ENCODE measurements at regions not wholly inside any gene's neighbourhood (a gene's known extent, or its start where the extent isn't known, plus 50 kb on each side); places are given as distances from the start of the nearest gene placed in this dataset.
"Not testable (repeated sequence)": the region's sequence is repeated elsewhere in the genome, so short reads cannot be mapped to it uniquely, and the experiment has no call there.

DNA sequence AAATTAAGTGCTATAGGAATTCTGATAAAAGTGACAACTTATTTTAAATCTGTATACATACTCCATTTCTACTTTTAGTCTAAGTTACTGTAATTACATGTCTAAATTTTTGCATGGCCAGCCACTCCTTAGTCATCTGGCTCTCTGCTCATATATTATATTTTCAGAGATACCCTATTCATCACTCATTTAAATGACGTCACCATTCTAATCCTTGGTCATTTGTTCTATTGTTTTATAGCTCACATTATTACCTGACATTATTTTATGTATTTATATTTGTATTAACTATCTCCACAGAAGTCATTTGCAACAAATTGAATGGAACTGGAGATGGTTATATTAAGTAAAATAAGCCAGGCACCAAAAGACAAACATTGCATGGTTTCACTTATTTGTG is 179.6 kb upstream of the CXorf51A start:
- intact Hi-C loops (cut with DNase I), result no loop called here
- DNase-seq, result no peak

DNA sequence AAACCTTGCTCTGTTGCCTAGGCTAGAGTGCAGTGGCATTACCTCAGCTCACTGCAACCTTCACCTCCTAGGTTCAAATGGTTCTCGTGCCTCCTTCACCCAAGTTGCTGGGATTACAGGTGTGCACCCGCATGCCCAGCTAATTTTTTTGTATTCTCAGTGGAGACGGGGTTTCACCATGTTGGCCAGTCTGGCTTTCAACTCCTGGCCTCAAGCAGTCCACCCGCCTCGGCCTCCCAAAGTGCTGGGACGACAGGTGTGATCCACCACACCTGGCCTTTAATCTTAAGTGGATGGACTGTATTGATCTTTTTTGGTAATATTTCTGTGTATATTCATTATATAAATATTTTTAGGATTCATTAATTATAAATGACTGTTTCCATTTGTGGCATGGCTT is 158.7 kb upstream of the CXorf51A start:
- DNase-seq, result no peak
- intact Hi-C loops (cut with DNase I), result no loop called here

DNA sequence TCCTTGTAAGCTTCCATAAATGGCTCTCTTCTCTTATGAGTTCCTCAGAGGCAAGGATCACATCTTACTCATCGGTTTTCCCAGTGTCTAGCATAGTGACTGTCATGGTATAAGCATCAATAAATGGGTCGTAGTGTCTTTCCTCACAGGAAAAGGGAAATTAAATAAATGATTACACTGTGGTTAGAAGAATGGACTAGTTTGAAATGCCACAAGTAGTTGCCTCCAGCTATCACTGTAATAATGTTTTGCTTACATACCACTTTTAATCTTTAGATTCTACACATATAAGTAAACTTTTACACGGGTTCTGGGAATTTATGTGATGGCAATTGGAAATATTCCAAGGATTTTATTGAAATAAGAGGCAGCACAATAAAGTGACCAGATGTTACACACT is 152.8 kb upstream of the CXorf51A start:
- no peak for DNase-seq
- intact Hi-C loops (cut with DNase I), result no loop called here

DNA sequence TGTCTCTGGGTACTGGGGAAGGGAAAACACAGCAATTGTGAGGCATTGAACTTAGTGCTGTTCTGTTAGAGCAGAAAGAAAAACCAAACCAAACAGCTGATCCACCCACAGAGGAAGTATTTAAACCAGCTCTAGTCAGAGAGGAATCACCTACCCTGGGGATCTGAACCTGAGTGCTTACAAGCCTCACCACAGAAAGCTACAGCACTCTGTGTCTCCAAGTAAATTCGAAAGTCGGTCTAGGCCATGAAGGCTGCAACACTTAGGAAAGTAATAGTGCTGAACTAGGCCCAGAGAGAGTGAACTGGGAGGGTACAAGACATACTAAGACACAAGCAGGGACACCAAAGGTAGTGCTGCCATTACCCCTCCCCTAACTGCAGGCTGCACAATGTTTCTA is 142.2 kb upstream of the CXorf51A start:
- DNase-seq, result no peak
- intact Hi-C loops (cut with DNase I), result no loop called here

DNA sequence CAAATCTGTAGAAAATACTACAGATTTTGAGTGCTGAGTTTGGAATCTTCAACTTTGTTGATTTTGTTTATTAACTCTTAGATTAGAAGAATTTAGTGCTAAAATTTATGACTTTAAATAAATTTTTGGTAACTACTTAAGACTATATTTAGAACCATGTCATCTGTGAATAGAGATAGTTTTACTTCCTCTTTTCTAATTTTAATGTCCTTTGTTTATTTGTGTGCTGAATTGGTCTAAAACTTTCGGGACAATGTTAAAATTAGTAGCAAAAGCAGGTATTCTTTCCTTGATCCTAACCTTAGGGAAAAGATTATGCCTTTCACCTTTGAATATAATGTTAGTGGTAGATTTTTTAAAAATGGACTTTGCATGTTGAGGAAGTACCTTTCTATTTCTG is 119.7 kb upstream of the CXorf51A start:
- no peak for DNase-seq
- intact Hi-C loops (cut with DNase I), result no loop called here

DNA sequence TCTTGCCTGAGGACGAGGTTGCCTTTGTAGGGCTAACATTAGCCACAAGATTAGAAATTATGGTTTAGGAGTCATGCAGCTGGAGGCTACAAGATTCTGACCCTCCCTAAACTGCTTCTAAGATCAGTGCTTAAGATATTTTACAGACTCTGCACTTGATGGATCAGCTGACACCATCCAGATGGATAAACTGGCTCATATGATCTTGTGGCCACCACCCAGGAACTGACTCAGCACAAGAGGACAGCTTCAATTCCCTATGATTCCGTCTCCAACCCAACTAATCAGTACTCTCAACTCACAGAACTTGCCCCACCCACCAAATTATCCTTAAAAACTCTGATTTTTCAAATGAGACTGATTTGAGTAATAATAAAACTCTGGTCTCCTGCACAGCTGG is 118.5 kb upstream of the CXorf51A start:
- DNase-seq, result peak in 3 of 42 donors; percentile 1 to 22 (median 1)
- intact Hi-C loops (cut with DNase I), result not testable (repeated sequence)

DNA sequence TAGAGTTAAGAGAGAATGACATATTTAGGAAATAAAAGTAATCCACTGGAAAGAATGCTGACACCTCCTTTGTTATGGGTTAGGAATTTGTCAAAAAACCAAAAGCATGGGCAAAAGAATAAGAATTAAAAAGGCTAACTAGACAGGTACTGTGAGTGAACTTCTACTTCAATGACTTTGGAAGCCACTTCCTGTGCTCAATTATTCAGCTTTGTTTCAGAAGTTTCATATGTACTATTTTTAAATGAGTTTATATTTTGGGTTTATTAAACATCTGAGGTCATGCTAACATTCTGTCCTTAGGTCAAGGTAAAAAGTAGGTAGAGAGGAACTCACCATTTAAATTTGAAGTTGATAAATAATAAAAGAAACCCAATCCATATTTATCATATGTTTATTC is 106.7 kb upstream of the CXorf51A start:
- intact Hi-C loops (cut with DNase I), result no loop called here

DNA sequence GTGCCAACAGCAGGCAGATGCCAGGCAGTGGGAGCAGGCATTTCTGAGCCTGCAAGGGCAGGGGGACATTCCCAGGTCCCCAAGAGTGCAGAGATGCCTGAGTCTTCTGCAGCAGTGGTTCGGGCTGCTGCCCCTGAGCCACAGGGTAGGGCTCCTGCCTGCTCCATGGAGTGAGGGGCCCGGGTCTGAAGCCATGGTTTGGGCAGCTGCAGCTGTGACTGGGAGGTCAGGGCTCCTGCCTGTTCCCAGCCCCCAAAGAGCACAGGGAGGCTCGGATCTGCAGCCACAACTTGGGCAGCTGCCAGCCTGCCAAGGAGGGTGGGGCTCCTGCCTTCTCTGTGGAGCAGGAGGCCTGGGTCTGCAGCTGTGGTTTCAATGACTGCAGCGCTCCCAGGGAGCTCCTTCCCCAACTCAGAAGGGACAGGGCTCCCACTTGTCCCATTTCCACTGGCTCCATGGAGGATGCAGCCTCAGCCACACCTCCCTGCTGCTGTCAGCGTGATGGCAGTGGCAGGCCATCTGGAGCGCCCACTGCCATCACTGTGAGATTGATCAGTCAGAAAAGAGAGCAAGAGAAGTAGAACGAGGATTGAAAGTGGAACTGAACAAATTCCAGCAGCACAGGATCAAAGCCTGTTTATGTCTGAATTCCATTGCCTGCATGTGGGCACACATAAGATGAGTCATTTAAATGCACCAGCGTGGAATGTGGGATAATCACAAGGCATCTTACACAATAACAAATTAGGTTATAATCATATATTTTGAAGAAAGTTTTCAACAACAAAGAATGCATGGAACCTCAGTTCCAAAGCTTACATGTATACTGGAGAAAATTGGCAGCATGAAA is 93.1 kb upstream of the CXorf51A start:
- intact Hi-C loops (cut with DNase I), result no loop called here
- peak in 1 of 42 donors; percentile 3 for DNase-seq

More for the DNA sequence above, 106.7 kb upstream of the CXorf51A start:
- DNase-seq, result no peak

DNA sequence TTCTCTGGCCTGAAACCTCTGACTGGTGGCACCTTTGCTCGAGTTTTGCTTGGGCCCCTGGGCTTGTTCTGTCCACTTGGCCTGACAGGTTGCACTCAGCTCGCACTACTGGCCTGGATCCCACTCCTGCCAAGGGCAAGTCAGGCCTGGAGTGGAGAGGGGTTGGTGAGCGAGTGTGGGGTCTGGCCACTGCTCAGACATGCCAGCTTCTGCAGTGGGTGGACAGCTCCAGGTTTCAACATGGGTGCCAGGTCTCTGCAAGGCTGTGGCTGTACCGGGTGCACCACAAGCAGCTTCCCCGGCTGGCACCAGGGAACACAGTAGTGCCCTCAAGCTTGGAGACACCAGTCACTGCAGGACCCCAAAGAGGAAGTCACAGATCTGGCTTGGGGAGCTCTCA is 91.6 kb upstream of the CXorf51A start:
- DNase-seq, result no peak
- intact Hi-C loops (cut with DNase I), result no loop called here

DNA sequence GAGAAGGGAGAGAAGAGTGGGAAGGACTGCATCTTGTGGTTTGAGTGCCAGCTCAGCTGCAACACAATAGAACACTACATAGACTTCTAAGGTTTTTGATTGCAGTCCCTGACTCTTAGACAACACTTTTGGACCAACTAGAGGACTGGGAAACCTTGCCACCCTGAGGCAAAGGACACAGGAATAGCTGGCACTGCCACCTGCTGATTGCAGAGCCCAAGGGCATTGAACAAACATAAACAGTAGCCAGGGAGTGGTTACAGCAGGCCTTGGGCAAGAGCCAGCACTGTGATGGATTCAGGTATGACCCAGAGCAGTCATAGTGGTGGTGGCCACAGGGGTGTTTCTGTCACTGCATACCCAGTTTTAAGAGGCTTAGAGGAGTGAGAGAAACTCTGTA is 72.5 kb upstream of the CXorf51A start:
- intact Hi-C loops (cut with DNase I), result no loop called here
- DNase-seq, result no peak

DNA sequence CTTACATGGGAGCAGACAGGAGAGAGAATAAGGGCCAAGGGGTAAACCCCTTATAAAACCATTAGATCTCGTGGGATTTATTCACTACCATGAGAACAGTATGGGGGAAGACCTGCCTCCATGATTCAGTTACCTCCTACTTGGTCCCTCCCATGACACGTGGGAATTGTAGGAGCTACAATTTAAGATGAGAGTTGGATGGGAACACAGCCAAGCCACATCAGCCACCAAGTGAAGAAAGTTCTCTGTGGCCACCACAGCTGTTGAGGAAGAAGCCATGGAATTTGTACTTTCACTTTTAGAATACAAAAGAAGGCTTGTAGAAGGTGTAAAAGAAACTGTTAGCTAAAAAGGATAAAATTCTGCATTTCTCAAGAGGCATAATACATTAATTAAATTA is 67.0 kb upstream of the CXorf51A start:
- intact Hi-C loops (cut with DNase I), result no loop called here
- no peak for DNase-seq

DNA sequence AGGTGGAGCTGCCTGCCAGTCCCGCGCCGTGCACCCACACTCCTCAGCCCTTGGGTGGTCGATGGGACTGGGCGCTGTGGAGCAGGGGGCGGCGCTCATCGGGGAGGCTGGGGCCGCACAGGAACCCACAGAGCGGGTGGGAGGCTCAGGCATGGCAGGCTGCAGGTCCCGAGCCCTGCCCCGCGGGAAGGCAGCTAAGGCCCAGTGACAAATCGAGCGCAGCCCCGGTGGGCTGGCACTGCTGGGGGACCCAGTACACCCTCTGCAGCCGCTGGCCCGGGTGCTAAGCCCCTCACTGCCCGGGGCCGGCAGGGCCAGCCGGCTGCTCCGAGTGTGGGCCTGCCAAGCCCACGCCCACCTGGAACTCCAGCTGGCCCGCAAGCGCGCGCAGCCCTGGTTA is 52.3 kb upstream of the CXorf51A start:
- intact Hi-C loops (cut with DNase I); DNase-seq: not testable (repeated sequence)

DNA sequence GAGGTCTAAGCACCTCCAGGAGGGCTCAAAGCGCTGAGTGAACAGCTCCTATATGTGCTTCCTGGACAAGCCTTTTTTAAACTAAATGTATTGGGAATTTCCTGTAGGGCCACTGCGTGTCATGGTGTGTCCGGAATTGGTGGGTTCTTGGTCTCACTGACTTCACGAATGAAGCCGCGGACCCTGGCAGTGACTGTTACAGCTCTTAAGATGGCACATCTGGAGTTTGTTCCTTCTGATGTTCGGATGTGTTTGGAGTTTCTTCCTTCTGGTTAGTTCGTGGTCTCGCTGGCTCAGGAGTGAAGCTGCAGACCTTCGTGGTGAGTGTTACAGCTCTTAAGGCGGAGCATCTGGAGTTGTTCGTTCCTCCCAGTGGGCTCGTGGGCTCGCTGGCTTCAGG is 51.2 kb upstream of the CXorf51A start:
- intact Hi-C loops (cut with DNase I); DNase-seq: not testable (repeated sequence)

Measured in head of caudate nucleus (tissue), 42 donors.